T-helper 1 cell (primary cell): ENCODE measurements at regions not wholly inside any gene's neighbourhood (a gene's known extent, or its start where the extent isn't known, plus 50 kb on each side); places are given as distances from the start of the nearest gene placed in this dataset.
"Not testable (repeated sequence)": the region's sequence is repeated elsewhere in the genome, so short reads cannot be mapped to it uniquely, and the experiment has no call there.

ENCODE experiments used
- DNase-seq, 5 donors: peaks; one replicate each; pipeline ENCODE4 v3.0.0-alpha.2; 2012 to 2020

GRCh38 chr10:21285742-21286331 lies 239.6 kb downstream of the SKIDA1 start:
- no peak for DNase-seq

GRCh38 chr10:21285207-21285606 lies 240.3 kb downstream of the SKIDA1 start:
- DNase-seq, result no peak

GRCh38 chr10:21284301-21284700 lies 241.2 kb downstream of the SKIDA1 start:
- no peak for DNase-seq

- DNase-seq, result not testable (repeated sequence)
Measured at GRCh38 chr10:21283053-21283452, 242.4 kb downstream of the SKIDA1 start.

- DNase-seq, result no peak
Measured at GRCh38 chr10:21281765-21282484, 243.6 kb downstream of the SKIDA1 start.

- DNase-seq, result no peak
Measured at GRCh38 chr10:21280971-21281572, 244.4 kb downstream of the SKIDA1 start.

GRCh38 chr10:21280037-21280436 lies 245.4 kb downstream of the SKIDA1 start:
- no peak for DNase-seq

GRCh38 chr10:21279217-21279575 lies 246.3 kb downstream of the SKIDA1 start:
- DNase-seq, result no peak

- DNase-seq, result peak; percentile 14 to 49 (median 26)
Measured at GRCh38 chr10:21278491-21279216, 246.8 kb downstream of the SKIDA1 start.

GRCh38 chr10:21273400-21273968 lies 252.0 kb downstream of the SKIDA1 start:
- DNase-seq, result no peak

GRCh38 chr10:21272643-21273399 lies 252.7 kb downstream of the SKIDA1 start:
- DNase-seq, result no peak

GRCh38 chr10:21270976-21271375 lies 254.5 kb downstream of the SKIDA1 start:
- no peak for DNase-seq

- no peak for DNase-seq
Measured at GRCh38 chr10:21269289-21269688, 256.2 kb downstream of the SKIDA1 start.

- no peak for DNase-seq
Measured at GRCh38 chr10:21265622-21266021, 259.9 kb downstream of the SKIDA1 start.

- no peak for DNase-seq
Measured at GRCh38 chr10:21264271-21264670, 261.2 kb downstream of the SKIDA1 start.

- DNase-seq, result no peak
Measured at GRCh38 chr10:21263839-21264238, 261.6 kb downstream of the SKIDA1 start.

GRCh38 chr10:21263263-21263803 lies 262.1 kb downstream of the SKIDA1 start:
- no peak for DNase-seq

- DNase-seq, result no peak
Measured at GRCh38 chr10:21261842-21262294, 263.6 kb downstream of the SKIDA1 start.

GRCh38 chr10:21260506-21261149 lies 264.9 kb downstream of the SKIDA1 start:
- DNase-seq, result no peak

GRCh38 chr10:21260066-21260465 lies 265.4 kb downstream of the SKIDA1 start:
- no peak for DNase-seq

GRCh38 chr10:21257919-21258318 lies 267.6 kb downstream of the SKIDA1 start:
- DNase-seq, result no peak

- no peak for DNase-seq
Measured at GRCh38 chr10:21257191-21257590, 268.3 kb downstream of the SKIDA1 start.
